Fibroblast of villous mesenchyme (primary cell): ENCODE measurements at regions not wholly inside any gene's neighbourhood (a gene's known extent, or its start where the extent isn't known, plus 50 kb on each side); places are given as distances from the start of the nearest gene placed in this dataset.

Experiments
- DNase-seq: peaks from one replicate; pipeline ENCODE4 v3.0.0-alpha.2; 2010; ENCODE audit warnings: low read depth
- H3K4me3 ChIP-seq: 2 replicates; pipeline ENCODE4 v1.5.1; 2011; ENCODE audit warnings: low read depth, mild to moderate bottlenecking, low read length
- CTCF ChIP-seq: IDR thresholded peaks from 2 replicates; pipeline ENCODE4 v1.5.1; 2012; ENCODE audit warnings: low read depth, mild to moderate bottlenecking, low read length; ENCODE audit not compliant: insufficient read depth

- DNase-seq = peak; percentile 46
These were observed 262.7 kb downstream of the PDHA2 start for GRCh38 chr4:96102541-96103026.

GRCh38 chr4:96103086-96103485, 263.2 kb downstream of the PDHA2 start:
- no peak for TF ChIP-seq CTCF
- DNase-seq = peak; percentile 4
- H3K4me3 ChIP-seq = no peak overlapping the region

More at GRCh38 chr4:96102541-96103026, 262.7 kb downstream of the PDHA2 start:
- TF ChIP-seq CTCF = no peak
- H3K4me3 ChIP-seq = no peak overlapping the region

- H3K4me3 ChIP-seq = no peak overlapping the region
- no peak for TF ChIP-seq CTCF
- no peak for DNase-seq
These were observed 268.3 kb downstream of the PDHA2 start for GRCh38 chr4:96108146-96108545.

GRCh38 chr4:96112631-96113030, 272.7 kb downstream of the PDHA2 start:
- no peak overlapping the region for H3K4me3 ChIP-seq
- no peak for TF ChIP-seq CTCF
- DNase-seq = no peak

- H3K4me3 ChIP-seq = no peak overlapping the region
- no peak for DNase-seq
- no peak for TF ChIP-seq CTCF
These were observed 280.3 kb downstream of the PDHA2 start for GRCh38 chr4:96120206-96120605.

GRCh38 chr4:96126227-96126626, 286.3 kb downstream of the PDHA2 start:
- DNase-seq = no peak
- H3K4me3 ChIP-seq = no peak overlapping the region
- no peak for TF ChIP-seq CTCF

- no peak for TF ChIP-seq CTCF
- DNase-seq = no peak
- H3K4me3 ChIP-seq = no peak overlapping the region
These were observed 291.3 kb downstream of the PDHA2 start for GRCh38 chr4:96131186-96131585.
